TTC549 (cell line): ENCODE measurements at regions not wholly inside any gene's neighbourhood (a gene's known extent, or its start where the extent isn't known, plus 50 kb on each side); places are given as distances from the start of the nearest gene placed in this dataset.
"Not testable (repeated sequence)": the region's sequence is repeated elsewhere in the genome, so short reads cannot be mapped to it uniquely, and the experiment has no call there.

Experiments
- FAIRE-seq: peaks from 2 replicates; lab custom pipeline; 2012; peaks lifted over from hg19 to GRCh38; lab: Jason Lieb, UNC

DNA sequence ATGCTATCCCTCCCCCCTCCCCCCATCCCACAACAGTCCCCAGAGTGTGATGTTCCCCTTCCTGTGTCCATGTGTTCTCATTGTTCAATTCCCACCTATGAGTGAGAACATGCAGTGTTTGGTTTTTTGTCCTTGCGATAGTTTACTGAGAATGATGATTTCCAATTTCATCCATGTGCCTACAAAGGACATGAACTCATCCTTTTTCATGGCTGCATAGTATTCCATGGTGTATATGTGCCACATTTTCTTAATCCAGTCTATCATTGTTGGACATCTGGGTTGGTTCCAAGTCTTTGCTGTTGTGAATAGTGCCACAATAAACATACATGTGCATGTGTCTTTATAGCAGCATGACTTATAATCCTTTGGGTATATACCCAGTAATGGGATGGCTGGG is 701.3 kb downstream of the PLOD2 start:
- not testable (repeated sequence) for FAIRE-seq

DNA sequence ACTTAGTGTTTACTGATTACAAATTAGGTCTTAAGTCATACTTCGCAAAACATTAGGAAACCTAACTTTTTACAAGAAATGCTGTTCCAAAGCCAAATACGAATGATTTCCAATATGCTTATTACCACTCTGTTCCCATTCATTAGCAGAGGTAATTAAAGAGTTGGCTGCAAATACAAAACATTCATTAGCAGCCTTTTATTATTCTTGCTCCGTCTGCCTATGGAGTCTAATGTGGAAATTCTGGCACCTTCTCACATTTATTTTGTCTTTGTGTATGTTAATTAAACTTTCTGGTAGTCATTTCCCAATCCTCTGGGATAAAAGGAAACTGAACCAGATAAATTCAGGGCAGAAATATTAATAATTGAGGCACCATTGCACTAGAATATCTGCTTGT is 689.0 kb downstream of the PLOD2 start:
- FAIRE-seq, result no peak

- FAIRE-seq, result not testable (repeated sequence)
Measured at GRCh38 chr3:145482735-145483134, 678.2 kb downstream of the PLOD2 start.

- FAIRE-seq, result no peak
Measured at GRCh38 chr3:145483992-145484391, 677.0 kb downstream of the PLOD2 start.

- FAIRE-seq, result no peak
Measured at GRCh38 chr3:145489011-145489410, 672.0 kb downstream of the PLOD2 start.

- no peak for FAIRE-seq
Measured at GRCh38 chr3:145490088-145491048, 670.6 kb downstream of the PLOD2 start.

DNA sequence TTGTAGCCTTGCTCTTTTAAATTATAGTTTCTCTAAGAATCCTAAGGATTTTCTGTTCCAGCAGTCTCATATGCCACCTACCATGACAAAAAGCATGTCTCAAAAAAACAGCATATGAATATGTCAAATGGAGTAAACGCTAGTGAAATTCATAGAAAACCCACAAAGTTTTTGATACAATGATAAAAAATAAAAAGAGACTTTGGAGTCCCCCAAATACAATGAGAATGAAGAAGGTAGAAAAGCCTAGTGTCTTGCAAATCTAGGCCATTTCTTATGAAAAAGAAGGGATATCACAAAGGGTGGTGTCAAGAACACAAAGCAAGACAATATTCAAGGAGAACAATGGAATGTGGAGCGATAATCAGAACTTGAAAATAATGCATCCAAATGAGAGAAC is 668.5 kb downstream of the PLOD2 start:
- no peak for FAIRE-seq

DNA sequence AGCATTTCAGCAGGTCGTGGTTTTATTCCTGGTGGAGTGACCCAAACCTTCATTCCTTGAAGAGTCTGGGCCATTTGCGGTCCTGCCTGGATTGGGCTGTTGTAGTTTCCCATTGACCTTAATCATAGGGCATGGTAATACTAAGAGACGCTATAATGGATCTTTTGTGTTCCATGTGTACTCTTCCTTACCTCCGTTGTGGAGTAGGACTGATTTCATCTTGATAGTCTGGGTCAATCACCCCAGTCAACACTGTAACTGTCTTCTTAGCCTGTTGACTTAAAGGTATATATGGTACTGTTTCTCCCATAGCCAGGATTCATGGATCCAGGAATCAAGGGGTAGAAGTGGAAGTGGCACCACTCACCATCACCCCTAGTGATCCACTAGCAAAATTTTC is 643.6 kb downstream of the PLOD2 start:
- not testable (repeated sequence) for FAIRE-seq

DNA sequence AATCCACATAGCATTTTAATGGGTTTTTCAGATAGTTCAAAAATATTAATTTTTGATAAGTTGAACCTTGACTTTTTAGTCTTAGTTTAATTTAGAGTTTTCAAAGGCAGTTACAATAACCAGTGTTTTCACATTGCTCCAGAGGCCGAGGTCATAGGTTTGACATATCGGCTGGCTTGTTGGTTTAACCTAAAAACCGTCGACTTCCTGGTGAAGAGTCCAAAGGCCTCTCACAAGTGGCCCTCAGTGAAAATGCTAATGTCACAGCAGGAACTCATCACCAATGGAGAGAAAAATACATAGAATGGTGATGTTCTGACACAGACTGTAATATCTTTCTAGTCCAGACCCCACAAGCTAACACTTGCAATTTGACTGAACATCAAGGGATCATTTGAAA is 642.3 kb downstream of the PLOD2 start:
- no peak for FAIRE-seq

GRCh38 chr3:145519398-145520047 is 641.5 kb downstream of the PLOD2 start:
- FAIRE-seq, result no peak

DNA sequence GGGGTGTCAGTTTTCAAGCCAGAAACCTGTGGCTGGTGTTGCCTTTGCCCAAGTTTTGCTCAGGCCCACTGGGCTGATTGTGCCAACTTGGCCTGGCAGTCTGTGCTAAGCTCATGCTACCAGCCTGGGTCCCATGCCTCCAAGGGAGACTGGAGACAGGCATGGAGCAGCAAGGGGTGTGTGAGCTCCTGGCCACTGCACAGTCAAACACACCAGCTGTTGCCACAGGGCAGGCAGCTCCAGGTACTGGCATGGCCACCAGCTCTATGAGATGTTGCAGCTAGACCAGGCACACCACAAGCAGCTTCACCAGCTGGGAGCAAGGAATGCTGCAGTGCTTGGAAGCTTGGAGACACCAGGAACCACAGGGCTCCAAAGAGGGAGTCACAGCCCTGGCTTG is 638.8 kb downstream of the PLOD2 start:
- no peak for FAIRE-seq

DNA sequence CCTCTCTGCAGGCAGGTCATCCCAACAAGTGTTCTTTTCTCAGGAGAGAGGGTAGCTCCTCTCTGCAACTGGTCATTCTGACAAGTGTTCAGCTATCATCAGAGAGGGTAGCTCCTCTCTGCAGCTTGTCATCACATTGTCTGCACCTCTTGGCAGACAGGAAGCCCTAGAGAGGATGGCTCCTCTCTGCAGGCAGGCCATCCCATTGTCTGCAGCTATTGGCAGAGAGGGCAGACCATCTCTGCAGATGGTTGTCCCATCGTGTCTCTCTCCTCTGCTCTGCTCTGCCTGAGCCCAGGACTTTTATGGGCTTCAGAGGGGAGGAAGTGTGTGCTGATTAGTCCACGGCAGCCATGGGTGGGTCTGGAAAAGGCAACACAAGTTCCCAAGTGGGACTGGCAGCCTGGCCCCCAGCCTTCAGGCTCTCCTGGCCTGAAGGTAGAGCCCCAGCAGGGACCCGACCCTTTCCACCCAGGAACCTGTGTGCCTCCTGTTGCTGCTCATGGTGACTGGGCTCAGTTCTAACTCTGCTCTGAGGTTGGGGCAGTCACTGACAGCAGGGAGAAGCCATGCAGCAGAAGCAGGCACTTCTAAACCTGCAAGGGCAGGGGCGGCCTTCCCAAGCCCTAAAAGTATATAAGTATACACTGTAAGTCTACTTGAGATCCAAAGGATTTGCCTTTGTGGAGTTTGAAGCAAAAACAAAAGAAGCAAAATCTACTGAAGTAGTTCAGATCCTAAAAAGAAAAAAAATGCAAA is 637.9 kb downstream of the PLOD2 start:
- no peak for FAIRE-seq

DNA sequence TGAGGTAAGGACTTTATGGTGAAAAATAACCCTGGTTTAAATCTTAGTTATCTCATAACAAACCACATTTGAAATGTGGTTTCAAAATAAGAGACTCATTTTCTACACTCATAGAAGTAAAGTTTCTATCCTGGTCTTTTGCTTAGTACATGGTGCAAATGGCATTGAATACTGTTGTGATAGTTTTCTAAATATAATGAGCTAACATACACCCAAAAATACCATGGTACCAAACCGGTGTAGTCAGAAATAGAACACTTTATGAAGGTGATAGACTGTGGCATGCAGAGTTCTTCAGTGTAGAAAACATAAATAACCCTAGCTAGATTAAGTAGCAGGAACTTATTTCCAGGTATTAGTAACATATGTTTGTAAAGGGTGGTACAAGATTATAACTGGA is 629.4 kb downstream of the PLOD2 start:
- no peak for FAIRE-seq

DNA sequence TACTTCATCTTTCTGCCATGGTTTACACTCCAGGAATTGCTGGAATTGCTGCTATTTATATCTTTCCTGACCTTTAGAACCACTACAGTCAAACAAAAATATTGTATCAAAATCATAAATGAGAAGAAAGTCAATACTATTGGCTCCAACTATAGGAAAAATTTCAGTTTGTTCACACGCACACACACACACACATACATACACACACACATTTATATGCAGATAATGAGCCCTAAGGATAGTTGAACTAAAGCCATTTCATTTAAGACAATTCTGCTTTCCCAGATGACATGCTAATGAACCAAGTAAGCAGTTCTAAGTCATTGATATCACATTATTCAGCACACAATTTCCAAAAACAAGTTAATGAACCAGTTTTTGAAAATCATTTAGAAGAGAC is 627.3 kb downstream of the PLOD2 start:
- FAIRE-seq, result no peak

- no peak for FAIRE-seq
Measured at GRCh38 chr3:145536461-145536860, 624.5 kb downstream of the PLOD2 start.

GRCh38 chr3:145550522-145550921 is 610.5 kb downstream of the PLOD2 start:
- FAIRE-seq, result no peak

DNA sequence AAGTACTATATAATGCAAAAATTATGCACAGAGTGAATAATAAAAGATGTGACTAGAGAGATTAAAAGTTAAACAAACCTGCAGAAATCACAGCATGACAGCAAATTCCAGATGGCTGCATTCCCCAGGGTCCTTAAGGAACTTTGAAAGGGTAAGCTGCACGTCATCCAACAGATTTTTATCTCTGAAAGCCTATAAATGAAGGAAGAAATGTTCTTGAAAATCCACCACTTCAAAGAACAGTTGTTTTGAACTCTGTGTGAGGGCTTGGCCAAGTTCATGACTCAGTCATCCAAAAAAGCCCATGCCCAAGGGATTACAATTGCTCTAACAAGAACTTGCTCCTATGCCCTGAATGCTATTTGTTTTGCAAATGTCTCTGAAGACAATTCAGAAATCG is 603.6 kb downstream of the PLOD2 start:
- FAIRE-seq, result no peak

DNA sequence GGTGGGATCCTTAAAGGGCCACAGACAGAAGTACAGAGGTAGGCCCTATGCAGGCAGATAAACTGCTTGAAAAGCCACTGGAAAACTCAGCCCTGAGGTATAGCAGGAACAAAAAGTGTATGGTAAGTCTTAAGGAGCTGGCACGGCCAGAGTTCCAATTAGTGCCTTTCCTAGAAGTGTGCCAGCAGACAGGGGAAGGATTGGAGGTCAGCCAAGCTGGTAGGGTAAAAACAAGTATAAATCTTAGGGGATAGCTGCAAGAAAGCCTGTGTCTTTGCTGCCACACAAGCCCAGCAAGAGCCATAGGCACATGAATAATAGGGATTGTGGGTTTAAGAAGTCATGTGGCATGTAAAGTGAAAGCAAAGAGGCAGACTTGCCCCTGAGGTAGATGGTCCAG is 582.5 kb downstream of the PLOD2 start:
- no peak for FAIRE-seq

DNA sequence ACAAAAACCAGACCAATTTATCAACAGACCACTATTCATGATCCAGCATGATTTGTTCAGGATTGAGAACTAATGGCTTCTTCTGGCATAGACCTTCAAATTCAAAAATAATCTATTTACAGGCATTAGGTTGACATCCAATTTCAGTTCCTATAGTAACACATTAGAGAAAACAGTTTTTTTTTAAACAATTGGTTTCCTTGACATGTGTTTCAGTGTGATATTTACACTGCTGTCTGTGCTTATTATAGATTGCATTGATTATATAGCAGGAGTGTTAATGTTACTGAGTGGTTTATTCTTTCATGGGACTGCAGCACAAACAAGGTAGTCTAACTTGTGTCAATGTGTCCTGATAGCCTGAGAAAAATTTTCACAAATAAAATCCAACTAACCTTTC is 579.3 kb downstream of the PLOD2 start:
- FAIRE-seq, result no peak

DNA sequence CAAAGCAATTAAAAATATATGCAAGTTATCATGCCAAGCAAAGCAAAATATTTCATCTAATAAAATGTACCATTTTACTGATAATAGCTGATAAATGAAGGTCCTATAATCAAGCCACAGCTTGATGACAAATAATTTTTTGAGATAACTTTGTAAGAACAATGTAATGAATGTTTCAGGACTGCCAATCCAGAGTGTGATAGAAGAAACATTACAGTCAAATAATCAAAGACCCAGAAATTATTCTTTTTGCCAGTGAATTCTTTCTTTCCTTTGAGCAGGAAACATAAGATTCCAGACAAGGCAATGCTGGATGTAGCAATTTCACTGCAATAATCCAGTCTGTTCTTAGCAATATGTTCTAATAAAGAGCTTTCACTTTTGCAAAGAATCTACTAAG is 556.1 kb downstream of the PLOD2 start:
- FAIRE-seq, result no peak

DNA sequence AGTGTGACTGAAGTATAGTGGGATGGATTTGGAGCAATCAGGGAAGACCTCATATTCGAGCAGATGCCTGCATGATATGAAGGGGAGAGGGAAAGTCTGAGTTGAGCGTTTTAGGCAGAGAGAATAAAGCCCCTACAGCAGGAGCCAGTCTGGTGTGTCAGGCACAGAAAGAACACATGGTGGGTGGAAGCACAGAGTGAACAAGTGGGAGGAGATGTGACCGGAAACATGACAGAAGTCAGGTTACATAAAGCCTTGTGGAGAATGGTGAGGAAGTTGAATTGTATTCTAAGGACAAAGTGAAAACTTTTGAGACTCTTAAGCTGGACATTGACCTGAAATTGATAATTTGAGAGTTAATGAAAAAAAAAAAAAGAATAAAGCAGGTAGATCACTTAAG is 541.0 kb downstream of the PLOD2 start:
- no peak for FAIRE-seq

DNA sequence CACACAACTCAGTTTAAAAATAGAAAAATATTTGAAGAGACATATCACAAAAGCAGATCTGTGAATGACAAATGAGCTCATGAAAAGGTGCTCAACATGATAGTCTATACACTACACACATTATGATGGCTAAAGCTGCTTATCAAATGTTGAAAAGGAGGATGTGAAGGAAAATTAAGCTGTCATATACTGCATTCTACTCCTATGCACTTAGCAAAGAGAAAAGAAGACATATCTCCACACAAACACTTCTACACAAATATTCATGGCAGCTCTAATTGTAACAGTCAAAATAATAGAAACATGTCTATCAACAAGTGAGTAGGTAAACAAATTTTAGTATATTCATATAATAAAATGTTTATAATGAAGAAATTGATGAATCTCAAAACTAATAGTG is 540.5 kb downstream of the PLOD2 start:
- no peak for FAIRE-seq

GRCh38 chr3:145623349-145623748 is 537.6 kb downstream of the PLOD2 start:
- no peak for FAIRE-seq
